Thoracic aorta (tissue), 2 donors: ENCODE measurements at regions not wholly inside any gene's neighbourhood (a gene's known extent, or its start where the extent isn't known, plus 50 kb on each side); places are given as distances from the start of the nearest gene placed in this dataset.

Source experiments
- ATAC-seq: fragments of 150-250 bp; one replicate; pipeline ENCODE4 v1.8.0; 2017; ENCODE audit warnings: low read depth; ENCODE audit not compliant: insufficient number of reproducible peaks, low FRiP score
- DNase-seq: peaks from one replicate; pipeline ENCODE4 v3.0.0-alpha.2; 2020; ENCODE audit warnings: low spot score
- H3K27ac ChIP-seq, 2 donors: fragments of 200-600 bp; sonication (generic); 1 replicate in 1 of 2; 2 replicates in 1 of 2; pipeline ENCODE4 v1.5.1; 2016; ENCODE audit warnings: mild to moderate bottlenecking in 2 of 2, moderate library complexity in 2 of 2
- H3K27me3 ChIP-seq: fragments of 200-600 bp; sonication (generic); replicated peaks from 2 replicates; pipeline ENCODE4 v1.6.0; 2016; ENCODE audit warnings: mild to moderate bottlenecking; ENCODE audit not compliant: insufficient read depth
- H3K36me3 ChIP-seq: fragments of 200-600 bp; sonication (generic); one replicate; pipeline ENCODE4 v1.5.1; 2016
- H3K4me1 ChIP-seq, 2 donors: fragments of 200-600 bp; sonication (generic); 1 replicate in 1 of 2; 2 replicates in 1 of 2; pipeline versions ENCODE4 v1.5.1 to v1.6.0; 2016; ENCODE audit warnings: low read depth in 2 of 2, mild to moderate bottlenecking in 1 of 2; ENCODE audit not compliant: control insufficient read depth in 1 of 2
- H3K4me3 ChIP-seq: fragments of 200-600 bp; sonication (generic); 2 replicates; pipeline ENCODE4 v1.5.1; 2016; ENCODE audit warnings: mild to moderate bottlenecking
- H3K9me3 ChIP-seq: fragments of 200-600 bp; sonication (generic); 2 replicates; pipeline ENCODE4 v1.5.1; 2016
- TF ChIP-seq, protein P1 (sequence below): fragments of 200-600 bp; sonication (generic); IDR thresholded peaks from one replicate; pipeline ENCODE4 v1.5.1; 2019; ENCODE audit warnings: antibody characterized with exemption

DNA sequence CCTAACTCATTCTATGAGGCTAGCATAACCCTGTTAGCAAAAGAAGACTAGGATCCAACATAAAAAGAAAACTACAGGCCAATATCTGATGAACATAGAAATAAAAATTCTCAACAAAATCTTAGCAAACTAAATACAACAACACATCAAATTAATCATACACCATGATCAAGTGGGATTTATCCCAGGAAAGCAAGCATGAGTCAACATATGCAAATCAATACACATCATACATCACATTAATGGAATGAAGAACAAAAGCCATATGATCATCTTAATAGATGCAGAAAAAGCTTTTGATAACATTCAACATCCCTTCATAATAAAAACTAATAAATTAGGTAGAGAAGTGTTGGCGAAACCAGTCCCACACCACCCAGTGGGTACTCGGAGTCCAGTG is 136.1 kb upstream of the MME start:
- no peak overlapping the region for H3K4me3 ChIP-seq
- no peaks in the 10 kb centered on the region for H3K36me3 ChIP-seq
- peaks cover 6% of the 10 kb centered on the region for H3K9me3 ChIP-seq
- H3K27me3 ChIP-seq, result no peaks in the 10 kb centered on the region
- ATAC-seq (no peak), DNase-seq (no peak)
- no peaks in the 10 kb centered on the region for H3K4me1 ChIP-seq
- H3K27ac ChIP-seq, result no peak overlapping the region
- TF ChIP-seq, protein P1, sequence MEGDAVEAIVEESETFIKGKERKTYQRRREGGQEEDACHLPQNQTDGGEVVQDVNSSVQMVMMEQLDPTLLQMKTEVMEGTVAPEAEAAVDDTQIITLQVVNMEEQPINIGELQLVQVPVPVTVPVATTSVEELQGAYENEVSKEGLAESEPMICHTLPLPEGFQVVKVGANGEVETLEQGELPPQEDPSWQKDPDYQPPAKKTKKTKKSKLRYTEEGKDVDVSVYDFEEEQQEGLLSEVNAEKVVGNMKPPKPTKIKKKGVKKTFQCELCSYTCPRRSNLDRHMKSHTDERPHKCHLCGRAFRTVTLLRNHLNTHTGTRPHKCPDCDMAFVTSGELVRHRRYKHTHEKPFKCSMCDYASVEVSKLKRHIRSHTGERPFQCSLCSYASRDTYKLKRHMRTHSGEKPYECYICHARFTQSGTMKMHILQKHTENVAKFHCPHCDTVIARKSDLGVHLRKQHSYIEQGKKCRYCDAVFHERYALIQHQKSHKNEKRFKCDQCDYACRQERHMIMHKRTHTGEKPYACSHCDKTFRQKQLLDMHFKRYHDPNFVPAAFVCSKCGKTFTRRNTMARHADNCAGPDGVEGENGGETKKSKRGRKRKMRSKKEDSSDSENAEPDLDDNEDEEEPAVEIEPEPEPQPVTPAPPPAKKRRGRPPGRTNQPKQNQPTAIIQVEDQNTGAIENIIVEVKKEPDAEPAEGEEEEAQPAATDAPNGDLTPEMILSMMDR, result no peak

DNA sequence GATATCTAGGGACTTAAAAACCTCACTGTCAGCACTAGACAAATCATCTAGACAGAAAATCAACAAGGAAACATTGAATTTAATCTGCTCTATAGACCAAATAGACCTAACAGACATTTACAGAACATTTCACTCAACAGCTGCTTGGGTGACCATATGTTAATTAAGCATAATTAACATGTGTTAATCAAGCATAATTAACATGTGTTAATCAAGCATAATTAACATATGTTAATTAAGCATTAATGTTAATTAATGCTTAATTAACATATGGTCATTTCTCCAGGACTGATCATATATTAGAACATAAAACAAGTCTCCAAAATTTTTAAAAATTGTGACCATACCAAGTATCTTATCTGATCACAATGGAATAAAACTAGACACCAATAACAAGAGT is 137.3 kb upstream of the MME start:
- Histone ChIP-seq H3K4me3 (no peak overlapping the region), H3K4me1 (no peaks in the 10 kb centered on the region), H3K36me3 (no peaks in the 10 kb centered on the region), H3K27ac (no peak overlapping the region), H3K27me3 (no peaks in the 10 kb centered on the region), H3K9me3 (peaks cover 6% of the 10 kb centered on the region)
- no peak for DNase-seq
- TF ChIP-seq, protein P1, result no peak
- no peak for ATAC-seq

DNA sequence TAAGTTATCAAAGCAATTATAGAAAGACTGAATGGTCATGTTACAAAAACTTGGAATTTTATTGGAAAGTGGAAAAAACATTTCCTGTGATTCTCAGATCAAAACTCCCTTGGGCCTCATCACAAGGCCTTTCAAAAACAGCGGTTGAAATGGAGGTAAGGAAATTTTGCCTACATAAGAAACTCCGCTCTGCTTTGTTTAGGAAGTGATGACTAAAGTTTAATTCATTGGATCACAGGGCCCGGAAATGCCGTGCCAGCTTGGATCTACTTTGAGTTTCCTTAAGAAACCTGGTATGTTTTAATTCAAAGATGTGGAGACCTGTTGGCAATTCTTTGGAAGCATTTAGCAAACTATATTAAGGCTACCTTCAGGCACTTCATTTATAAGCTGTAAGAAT is 143.9 kb upstream of the MME start:
- TF ChIP-seq, protein P1, result no peak
- ATAC-seq, result no peak
- Histone ChIP-seq H3K27ac (no peak overlapping the region), H3K4me1 (no peaks in the 10 kb centered on the region), H3K9me3 (peaks cover under 1% of the 10 kb centered on the region), H3K36me3 (no peaks in the 10 kb centered on the region), H3K4me3 (no peak overlapping the region), H3K27me3 (no peaks in the 10 kb centered on the region)
- no peak for DNase-seq

DNA sequence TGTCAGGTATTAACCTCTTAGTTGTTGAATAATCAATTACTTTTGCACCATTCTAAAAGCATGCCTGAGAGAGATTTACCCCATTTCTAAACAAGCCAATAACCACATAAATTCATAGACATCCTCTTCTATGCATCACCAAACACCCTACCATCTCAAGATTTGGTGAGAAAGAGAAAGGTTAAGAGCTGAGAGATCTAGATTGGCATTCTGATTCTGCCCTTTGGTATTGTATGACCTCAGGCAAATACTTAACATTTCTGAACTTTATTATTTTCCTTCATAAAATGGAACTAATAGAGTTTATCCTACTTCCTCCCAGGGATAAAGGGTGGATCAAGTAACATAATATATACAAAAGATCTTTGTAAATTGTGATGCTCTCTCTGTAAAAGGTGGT is 146.5 kb upstream of the MME start:
- Histone ChIP-seq H3K27ac (no peak overlapping the region), H3K27me3 (no peaks in the 10 kb centered on the region), H3K4me1 (no peaks in the 10 kb centered on the region), H3K9me3 (no peaks in the 10 kb centered on the region), H3K36me3 (no peaks in the 10 kb centered on the region), H3K4me3 (no peak overlapping the region)
- TF ChIP-seq, protein P1, result no peak
- ATAC-seq (no peak), DNase-seq (no peak)

DNA sequence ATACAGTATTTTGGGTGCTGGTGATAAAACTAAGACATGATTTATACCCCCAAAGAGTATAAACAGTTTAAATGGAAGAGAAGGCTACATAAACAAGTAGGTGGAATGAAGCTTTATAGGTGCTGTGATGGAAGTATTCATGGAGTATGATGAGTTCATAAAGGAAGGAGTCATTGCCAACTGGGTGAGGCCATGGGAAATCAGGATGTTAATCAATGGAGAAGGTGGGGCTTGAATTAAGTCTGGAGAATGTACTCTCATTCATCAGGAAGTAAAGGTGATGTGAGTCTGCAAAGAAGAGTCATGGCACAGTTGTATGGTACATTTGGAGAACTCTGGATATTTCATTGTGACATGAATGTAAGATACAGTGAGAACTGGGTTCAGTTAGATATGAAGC is 147.5 kb upstream of the MME start:
- no peak for ATAC-seq
- no peak overlapping the region for H3K4me3 ChIP-seq
- TF ChIP-seq, protein P1, result no peak
- no peaks in the 10 kb centered on the region for H3K27me3 ChIP-seq
- H3K36me3 ChIP-seq, result no peaks in the 10 kb centered on the region
- H3K9me3 ChIP-seq, result no peaks in the 10 kb centered on the region
- DNase-seq, result no peak
- no peak overlapping the region for H3K27ac ChIP-seq
- H3K4me1 ChIP-seq, result no peaks in the 10 kb centered on the region
